ENCODE measurements at regions not wholly inside any gene's neighbourhood (a gene's known extent, or its start where the extent isn't known, plus 50 kb on each side); places are given as distances from the start of the nearest gene placed in this dataset.

- no peak for TF ChIP-seq POLR2A (IDR thresholded peaks at IDR 0.05; ENCODE audit: low read depth)
- TF ChIP-seq POLR2AphosphoS5 (IDR thresholded peaks at IDR 0.05) = no peak
- TF ChIP-seq CTCF (IDR thresholded peaks at IDR 0.05) = no peak
- TF ChIP-seq EP300 (IDR thresholded peaks at IDR 0.05) = no peak
These were observed 213.2 kb upstream of the RPS23 start for GRCh38 chr5:82491397-82491796.
